ENCODE measurements at regions not wholly inside any gene's neighbourhood (a gene's known extent, or its start where the extent isn't known, plus 50 kb on each side); places are given as distances from the start of the nearest gene placed in this dataset.

GRCh38 chr2:16828044-16828827 is 162.6 kb upstream of the CYRIA start:
- no peak for DNase-seq

- DNase-seq, result no peak
Observed at GRCh38 chr2:16824472-16824871, 158.8 kb upstream of the CYRIA start.

GRCh38 chr2:16821692-16822091 is 156.1 kb upstream of the CYRIA start:
- peak in 21 of 56 donors; percentile 2 to 66 (median 14) for DNase-seq

- DNase-seq, result no peak
Observed at GRCh38 chr2:16818203-16818556, 152.5 kb upstream of the CYRIA start.

GRCh38 chr2:16817305-16818202 is 151.9 kb upstream of the CYRIA start:
- no peak for DNase-seq

DNA sequence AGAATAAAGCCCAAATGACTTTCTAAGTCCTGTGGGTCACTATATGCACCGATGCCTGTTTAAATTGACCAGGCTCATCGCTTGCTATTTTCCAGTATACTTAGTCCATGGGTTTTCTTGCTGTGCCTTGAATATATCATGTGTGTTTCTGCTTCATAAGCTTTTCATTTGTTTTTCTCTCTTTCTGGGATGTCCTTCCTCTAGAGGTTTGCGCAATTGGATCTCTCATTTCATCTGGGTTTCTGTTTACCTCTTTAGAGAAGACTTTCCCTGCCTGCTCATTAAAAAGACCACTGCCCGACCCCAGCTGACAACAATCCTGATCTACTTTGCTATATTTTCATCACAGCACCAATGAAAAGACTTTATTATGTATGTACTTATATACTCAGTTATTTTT is 150.9 kb upstream of the CYRIA start:
- DNase-seq, result no peak

GRCh38 chr2:16816016-16816415 is 150.4 kb upstream of the CYRIA start:
- no peak for DNase-seq

DNA sequence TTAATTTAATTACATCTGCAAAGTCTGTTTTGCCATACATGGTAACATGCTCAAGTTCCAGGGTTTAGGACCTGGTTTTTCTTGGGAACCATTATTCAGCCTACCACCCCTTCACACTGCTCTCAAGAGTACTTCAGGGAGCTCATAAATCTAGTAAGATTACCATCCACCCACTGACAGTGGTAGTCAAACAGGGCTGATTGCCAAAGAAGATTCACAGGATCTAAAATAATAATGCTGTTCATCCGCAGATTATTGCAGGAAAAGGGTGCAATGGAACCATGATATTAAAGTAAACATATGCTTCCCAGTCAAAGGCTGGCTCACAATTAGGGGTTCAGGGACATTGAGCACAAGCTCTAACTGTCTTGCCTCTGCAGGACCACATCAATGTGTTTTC is 148.0 kb upstream of the CYRIA start:
- DNase-seq, result no peak

DNA sequence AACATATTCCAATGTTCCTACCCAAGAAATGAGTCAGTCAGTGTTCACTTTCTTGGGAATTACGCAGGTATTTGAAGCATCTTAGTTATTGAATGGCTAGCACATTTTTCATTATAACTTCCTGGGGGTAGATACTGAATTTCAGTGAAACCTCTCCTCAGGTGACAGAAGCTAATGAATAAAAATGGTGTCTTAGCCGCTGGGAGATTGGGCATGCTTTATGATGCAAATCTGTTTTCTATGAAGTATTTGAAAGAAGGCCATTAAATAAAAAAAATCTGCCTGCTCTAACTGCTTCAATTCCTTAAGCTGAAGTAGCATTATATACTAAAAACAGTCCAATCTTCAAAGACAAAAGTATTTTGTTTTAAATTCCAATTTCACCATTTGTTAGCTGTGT is 132.8 kb upstream of the CYRIA start:
- DNase-seq, result no peak

DNA sequence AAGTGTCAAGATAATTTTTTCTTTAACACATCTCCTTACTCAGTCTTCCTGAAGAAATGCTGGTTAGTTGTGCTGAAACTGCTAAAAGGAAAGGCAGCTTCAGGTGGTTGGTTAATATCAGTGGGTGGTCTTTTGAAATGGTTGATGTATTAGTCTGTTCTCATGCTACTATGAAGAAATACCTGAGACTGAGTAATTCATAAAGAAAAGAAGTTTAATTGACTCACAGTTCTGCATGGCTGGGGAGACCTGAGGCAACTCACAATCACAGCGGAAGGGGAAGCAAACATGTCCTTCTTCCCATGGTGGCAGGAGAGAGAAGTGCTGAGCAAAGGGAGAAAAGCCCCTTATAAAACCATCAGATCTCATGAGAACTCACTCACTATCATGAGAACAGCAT is 125.9 kb upstream of the CYRIA start:
- DNase-seq, result no peak

DNA sequence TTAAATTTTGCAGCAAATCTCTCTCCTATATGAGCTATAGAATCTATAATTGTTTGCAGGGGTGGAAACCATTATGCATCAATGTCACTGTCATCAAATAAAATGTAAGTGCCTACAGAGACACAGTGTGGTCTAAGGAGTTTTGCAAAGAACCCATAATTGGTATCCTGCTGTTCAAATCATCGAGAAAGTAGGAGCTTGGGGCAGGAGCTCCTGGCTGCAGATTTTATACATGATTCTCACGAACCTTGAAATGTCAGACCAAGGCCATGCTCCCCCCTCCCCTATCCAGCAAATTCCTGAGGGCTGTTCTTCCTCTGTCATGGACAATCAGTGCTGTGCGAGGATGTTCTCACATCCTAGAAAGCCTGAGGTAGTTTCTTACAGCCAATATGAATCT is 119.5 kb upstream of the CYRIA start:
- no peak for DNase-seq

DNA sequence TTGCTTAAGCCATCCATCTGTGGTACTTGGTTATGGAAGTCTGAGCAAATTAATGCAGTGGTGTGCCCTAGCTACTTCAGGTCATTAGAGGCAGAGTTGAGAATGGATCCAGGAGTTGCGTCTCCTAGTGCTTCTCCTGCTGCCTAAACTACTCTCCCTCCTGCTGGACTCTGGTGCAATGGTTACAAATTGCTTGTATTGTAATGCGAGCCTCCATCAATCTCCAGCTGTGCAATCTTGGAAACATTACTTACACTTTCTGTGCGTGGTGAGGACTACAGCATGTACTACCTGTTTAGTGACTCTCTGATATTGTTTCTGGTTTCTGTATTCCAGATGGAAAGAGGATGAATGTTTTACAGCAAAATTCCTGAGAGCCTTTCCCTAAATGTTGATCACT is 119.0 kb upstream of the CYRIA start:
- no peak for DNase-seq

GRCh38 chr2:16777123-16777870 is 111.7 kb upstream of the CYRIA start:
- no peak for DNase-seq

DNA sequence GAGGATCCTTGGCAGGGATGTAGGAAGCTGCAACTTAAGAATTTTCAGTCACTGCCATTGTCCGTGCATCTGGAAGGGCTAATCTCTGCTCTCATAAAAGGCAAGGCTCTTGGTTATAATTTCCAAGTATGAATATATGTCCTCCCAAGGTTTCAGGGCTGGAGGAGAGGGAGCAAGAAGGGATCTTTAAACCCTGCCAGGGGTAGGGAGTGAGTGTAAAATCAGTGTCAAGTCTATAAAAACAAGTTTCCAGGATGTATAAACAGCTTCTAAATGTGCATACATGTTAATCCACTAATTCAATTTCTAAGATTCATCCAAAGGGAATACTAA is 110.2 kb upstream of the CYRIA start:
- no peak for DNase-seq

DNA sequence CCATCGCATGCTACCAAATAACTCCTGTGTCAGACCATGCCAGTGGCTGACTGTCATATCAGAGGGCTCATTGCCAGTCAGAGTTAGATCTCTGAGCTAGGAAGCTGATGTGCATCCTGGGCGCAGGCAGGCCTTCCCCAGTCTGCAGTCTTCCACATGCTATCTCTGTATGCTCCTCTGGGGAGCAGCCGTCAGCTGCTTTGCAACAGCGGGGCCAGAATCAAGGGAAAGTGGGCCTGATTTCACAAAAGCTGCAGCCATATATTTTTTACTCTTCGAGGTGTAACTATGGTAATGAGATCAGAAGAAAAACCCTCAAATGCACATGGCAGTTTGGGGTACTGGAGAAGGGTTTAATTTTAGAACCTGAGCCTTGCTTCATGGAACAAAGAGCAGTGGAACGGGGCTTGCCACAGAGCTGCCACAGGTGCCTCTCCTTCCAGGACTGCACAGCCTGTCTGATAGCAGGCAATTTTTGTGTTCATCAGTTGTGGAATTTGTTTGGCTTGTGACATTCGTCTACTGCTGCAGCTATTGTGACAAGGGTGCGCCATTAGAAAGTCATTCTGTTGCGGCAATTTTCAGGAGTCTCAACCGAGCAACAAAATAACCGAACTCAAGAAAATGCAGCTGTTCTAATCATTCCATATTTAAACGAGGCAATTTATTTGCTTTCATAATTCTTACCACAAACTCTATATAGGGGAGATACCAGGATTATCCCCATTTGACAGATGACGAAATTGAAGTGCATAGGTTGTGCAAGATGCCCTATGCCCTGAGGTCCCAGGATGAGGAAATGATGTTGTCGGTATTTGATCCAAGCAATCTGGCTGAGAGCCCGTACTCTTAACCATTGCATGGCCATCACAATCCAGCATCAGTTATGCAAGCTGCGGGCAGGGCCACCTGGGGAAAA is 109.6 kb upstream of the CYRIA start:
- DNase-seq, result peak in 27 of 56 donors; percentile 1 to 73 (median 26)

- no peak for DNase-seq
Observed at GRCh38 chr2:16774091-16774490, 108.5 kb upstream of the CYRIA start.

DNA sequence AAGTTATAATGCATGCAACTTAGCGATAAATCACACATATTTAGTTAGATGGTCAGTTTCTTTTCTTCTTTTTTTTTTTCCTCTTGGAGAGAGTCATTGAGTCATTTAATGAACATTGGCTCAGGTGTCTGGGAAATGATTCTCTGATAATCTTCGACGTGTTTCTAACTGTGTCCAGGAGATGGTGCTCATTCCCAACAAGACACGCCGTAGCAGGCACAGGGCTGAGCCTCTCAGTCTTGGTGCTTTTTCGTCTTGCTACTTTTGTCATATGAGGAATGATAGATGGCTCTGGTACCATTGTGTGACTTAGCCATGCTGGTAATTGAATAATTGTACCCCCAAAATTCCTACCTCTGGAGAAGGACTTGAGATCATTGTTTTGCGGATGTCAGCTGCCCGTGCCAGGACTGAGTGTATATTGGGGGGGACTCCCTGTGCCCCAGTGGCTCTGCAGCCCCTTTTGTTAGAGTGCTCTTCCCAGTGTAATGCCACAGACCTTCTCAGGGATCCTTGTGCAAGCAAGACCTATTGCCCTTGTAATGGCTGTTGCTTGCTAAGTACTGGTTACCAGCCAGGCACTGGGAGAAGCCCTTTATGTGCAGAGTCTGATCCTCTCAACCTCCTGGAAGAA is 107.6 kb upstream of the CYRIA start:
- peak in 41 of 56 donors; percentile 1 to 77 (median 23) for DNase-seq

DNA sequence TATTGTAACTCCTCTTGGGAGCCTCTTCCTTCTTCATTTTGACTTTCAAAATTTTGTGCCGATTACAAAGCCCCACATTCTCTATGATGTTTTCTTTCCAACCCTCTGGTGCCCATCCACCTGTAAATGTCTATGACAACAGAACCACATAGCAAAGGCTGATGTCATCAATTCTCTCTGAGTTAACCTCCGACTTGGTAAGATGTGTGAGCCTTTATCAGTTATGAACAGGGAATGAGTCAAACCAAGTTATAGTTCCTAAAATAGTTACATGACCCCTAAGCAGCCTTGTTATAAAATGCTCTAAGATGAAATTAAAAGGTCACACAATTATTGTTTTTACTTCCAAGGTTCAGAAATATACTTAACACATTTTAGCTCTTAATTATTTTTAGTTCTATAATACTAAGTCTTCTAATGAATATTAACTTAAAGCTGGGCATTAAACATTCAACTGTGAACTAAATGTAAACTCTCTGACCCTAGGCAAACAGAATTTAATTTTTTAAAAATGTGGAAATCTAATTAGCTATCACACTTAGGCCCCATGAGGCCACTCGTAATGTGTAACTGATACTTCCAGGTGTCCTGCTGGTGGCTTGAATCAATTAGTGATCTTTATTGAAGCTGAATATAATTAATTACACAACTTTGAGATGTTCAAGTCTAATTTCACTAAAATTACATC is 102.3 kb upstream of the CYRIA start:
- DNase-seq, result no peak

- DNase-seq, result no peak
Observed at GRCh38 chr2:16765356-16765755, 99.7 kb upstream of the CYRIA start.

DNA sequence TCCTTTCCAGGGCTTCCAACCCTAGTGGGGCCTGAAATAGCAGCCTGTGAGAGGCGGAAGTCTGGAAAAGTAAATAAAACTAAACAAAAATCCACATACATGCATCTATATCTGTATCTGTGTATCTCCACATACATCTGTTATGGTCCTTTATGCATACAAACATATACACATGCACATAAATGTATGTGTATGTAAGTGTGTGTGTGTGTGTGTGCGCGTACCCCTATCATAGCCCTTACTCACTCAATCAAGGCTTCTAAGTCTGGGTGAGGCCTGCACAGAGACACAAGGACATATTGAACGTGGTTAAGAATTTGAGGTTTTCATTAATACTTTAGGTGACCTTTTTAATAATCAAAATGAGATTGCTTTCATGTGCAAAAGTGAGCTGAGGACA is 98.9 kb upstream of the CYRIA start:
- DNase-seq, result no peak

All from nucleus accumbens (tissue), 56 donors.